ENCODE measurements at regions not wholly inside any gene's neighbourhood (a gene's known extent, or its start where the extent isn't known, plus 50 kb on each side); places are given as distances from the start of the nearest gene placed in this dataset.

DNA sequence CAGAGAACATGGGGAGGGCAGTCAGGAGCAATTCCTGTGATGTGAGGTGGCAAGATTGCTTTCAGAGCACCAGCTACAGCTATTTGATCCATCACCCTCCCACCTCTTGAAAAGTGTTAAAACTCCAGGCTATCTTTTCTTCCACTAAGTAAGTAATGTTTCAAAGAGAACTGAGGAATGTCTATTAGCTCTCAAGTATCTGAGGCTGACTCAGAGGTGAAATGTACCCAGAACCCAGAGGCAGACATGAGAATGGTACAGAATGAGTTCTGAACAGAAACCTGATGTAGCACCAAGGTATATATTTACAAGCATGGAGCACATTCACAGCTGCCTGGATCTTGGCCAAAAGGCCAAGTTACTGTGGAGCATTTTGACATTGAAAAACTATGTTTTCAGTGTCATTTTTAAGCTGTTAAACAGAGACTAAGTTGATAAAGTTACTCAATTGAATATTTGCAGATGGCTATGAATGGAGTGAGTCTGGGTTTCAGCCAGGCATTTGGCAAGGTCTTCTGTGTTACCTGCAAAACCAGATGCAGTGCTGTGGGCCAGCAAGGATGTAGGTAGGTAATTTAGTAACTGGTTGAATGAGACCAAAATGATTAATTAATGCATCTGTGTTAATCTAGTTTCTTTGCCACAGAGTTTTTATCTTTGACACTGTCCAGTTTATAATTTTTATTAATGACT, 227.7 kb upstream of the CD96 start:
- TF ChIP-seq, protein P1, sequence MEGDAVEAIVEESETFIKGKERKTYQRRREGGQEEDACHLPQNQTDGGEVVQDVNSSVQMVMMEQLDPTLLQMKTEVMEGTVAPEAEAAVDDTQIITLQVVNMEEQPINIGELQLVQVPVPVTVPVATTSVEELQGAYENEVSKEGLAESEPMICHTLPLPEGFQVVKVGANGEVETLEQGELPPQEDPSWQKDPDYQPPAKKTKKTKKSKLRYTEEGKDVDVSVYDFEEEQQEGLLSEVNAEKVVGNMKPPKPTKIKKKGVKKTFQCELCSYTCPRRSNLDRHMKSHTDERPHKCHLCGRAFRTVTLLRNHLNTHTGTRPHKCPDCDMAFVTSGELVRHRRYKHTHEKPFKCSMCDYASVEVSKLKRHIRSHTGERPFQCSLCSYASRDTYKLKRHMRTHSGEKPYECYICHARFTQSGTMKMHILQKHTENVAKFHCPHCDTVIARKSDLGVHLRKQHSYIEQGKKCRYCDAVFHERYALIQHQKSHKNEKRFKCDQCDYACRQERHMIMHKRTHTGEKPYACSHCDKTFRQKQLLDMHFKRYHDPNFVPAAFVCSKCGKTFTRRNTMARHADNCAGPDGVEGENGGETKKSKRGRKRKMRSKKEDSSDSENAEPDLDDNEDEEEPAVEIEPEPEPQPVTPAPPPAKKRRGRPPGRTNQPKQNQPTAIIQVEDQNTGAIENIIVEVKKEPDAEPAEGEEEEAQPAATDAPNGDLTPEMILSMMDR (IDR thresholded peaks at IDR 0.05), result no peak
- TF ChIP-seq POLR2AphosphoS5 (IDR thresholded peaks at IDR 0.05), result no peak
- no peak for TF ChIP-seq EP300 (IDR thresholded peaks at IDR 0.05)
- TF ChIP-seq POLR2A (IDR thresholded peaks at IDR 0.05), result no peak
